ENCODE measurements at regions not wholly inside any gene's neighbourhood (a gene's known extent, or its start where the extent isn't known, plus 50 kb on each side); places are given as distances from the start of the nearest gene placed in this dataset.

- Histone ChIP-seq H3K4me2 (no peak overlapping the region), H3K27ac (ENCODE audit: low read depth) (no peak overlapping the region), H4K20me1 (replicated peaks; ENCODE audit: insufficient read depth) (no peaks in the 10 kb centered on the region), H3K27me3 (ENCODE audit: insufficient read depth) (peaks cover 32% of the 10 kb centered on the region), H3F3A (replicated peaks; ENCODE audit: low read depth) (no peaks in the 10 kb centered on the region), H3K36me3 (ENCODE audit: insufficient read depth) (no peaks in the 10 kb centered on the region), H3K4me1 (ENCODE audit: insufficient read depth) (peaks cover 3% of the 10 kb centered on the region; the same call in 1 of the 2 replicates), H3K79me2 (replicated peaks; ENCODE audit: insufficient read depth) (no peaks in the 10 kb centered on the region), H2AFZ (no peak overlapping the region), H3K9me2 (ENCODE audit: insufficient read depth) (no peaks in the 10 kb centered on the region), H3K4me3 (no peak overlapping the region)
- Mint-ChIP-seq H3K9me3 (no peaks in the 10 kb centered on the region), H3K4me1 (peaks cover 2% of the 10 kb centered on the region; the same call in 2 of the 3 replicates), H3K4me3 (no peak overlapping the region), H3K36me3 (ENCODE audit: low read depth) (no peaks in the 10 kb centered on the region), H3K27ac (no peak overlapping the region), H3K27me3 (ENCODE audit: insufficient read depth, low read depth, poor library complexity) (peaks cover 8% of the 10 kb centered on the region)
- TF ChIP-seq ZNF331 (CRISPR knock-in tag; IDR thresholded peaks at IDR 0.05; ENCODE audit: low read depth) (no peak), STAT1 (IDR thresholded peaks at IDR 0.05; ENCODE audit: unreplicated experiment) (no peak), JUNB (IDR thresholded peaks at IDR 0.05; ENCODE audit: unreplicated experiment) (no peak), EZH2phosphoT487 (IDR thresholded peaks at IDR 0.05; ENCODE audit: unreplicated experiment) (no peak), CTCF (conservative IDR thresholded peaks at IDR 0.05; ENCODE audit: low read depth in 2 of 2) (no peak), NANOG (IDR thresholded peaks at IDR 0.05; ENCODE audit: borderline replicate concordance) (no peak), ETS1 (IDR thresholded peaks at IDR 0.05) (no peak), ZNF114 (CRISPR knock-in tag; IDR thresholded peaks at IDR 0.05) (no peak), REST (IDR thresholded peaks at IDR 0.05; ENCODE audit: unreplicated experiment) (no peak), EZH2 (IDR thresholded peaks at IDR 0.05; ENCODE audit: low read depth, unreplicated experiment) (no peak)
- ATAC-seq (no peak), DNase-seq (ENCODE audit: low spot score) (no peak)
Observed at GRCh38 chr10:25076506-25077177, 60.2 kb downstream of the THNSL1 start.
